Ishikawa (cell line): ENCODE measurements at regions not wholly inside any gene's neighbourhood (a gene's known extent, or its start where the extent isn't known, plus 50 kb on each side); places are given as distances from the start of the nearest gene placed in this dataset.

Experiments
- CEBPB ChIP-seq: IDR thresholded peaks from 2 replicates; pipeline ENCODE4 v1.6.1; 2012
- CREB1 ChIP-seq: IDR thresholded peaks from 2 replicates; pipeline ENCODE4 v1.6.1; 2012; ENCODE audit warnings: low read depth
- EGR1 ChIP-seq: IDR thresholded peaks from 2 replicates; pipeline ENCODE4 v1.6.1; 2012
- EP300 ChIP-seq: IDR thresholded peaks from 2 replicates; pipeline ENCODE4 v1.6.1; 2012; ENCODE audit warnings: borderline replicate concordance
- FOXM1 ChIP-seq: IDR thresholded peaks from 2 replicates; pipeline ENCODE4 v1.6.1; 2012; ENCODE audit warnings: low read depth, borderline replicate concordance
- NFIC ChIP-seq: IDR thresholded peaks from 2 replicates; pipeline ENCODE4 v1.6.1; 2012
- RAD21 ChIP-seq: IDR thresholded peaks from 2 replicates; pipeline ENCODE4 v1.6.1; 2012; ENCODE audit warnings: low read depth
- REST ChIP-seq: IDR thresholded peaks from 2 replicates; pipeline ENCODE4 v1.6.1; 2012; ENCODE audit warnings: low read depth, mild to moderate bottlenecking
- TAF1 ChIP-seq: IDR thresholded peaks from 2 replicates; pipeline ENCODE4 v1.6.1; 2012; ENCODE audit warnings: low read depth, mild to moderate bottlenecking
- TCF12 ChIP-seq: IDR thresholded peaks from 2 replicates; pipeline ENCODE4 v1.6.1; 2012; ENCODE audit warnings: low read depth
- TEAD4 ChIP-seq: IDR thresholded peaks from 2 replicates; pipeline ENCODE4 v1.6.1; 2012
- YY1 ChIP-seq: IDR thresholded peaks from 2 replicates; pipeline ENCODE4 v1.6.1; 2012; ENCODE audit warnings: low read depth
- ZBTB7A ChIP-seq: IDR thresholded peaks from 2 replicates; pipeline ENCODE4 v1.6.1; 2012; ENCODE audit warnings: low read depth
- TF ChIP-seq, protein P1 (sequence below): IDR thresholded peaks from 2 replicates; pipeline ENCODE4 v1.6.1; 2012
- TF ChIP-seq, protein P2 (sequence below): IDR thresholded peaks from 2 replicates; pipeline ENCODE4 v1.6.1; 2012

- TF ChIP-seq TAF1 (no peak), TCF12 (no peak), CREB1 (no peak), RAD21 (no peak), EGR1 (no peak), REST (no peak), EP300 (no peak), CEBPB (no peak), ZBTB7A (no peak), NFIC (no peak), TEAD4 (no peak), FOXM1 (no peak), YY1 (no peak)
- TF ChIP-seq, protein P1, sequence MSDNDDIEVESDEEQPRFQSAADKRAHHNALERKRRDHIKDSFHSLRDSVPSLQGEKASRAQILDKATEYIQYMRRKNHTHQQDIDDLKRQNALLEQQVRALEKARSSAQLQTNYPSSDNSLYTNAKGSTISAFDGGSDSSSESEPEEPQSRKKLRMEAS, result no peak
- TF ChIP-seq, protein P2, sequence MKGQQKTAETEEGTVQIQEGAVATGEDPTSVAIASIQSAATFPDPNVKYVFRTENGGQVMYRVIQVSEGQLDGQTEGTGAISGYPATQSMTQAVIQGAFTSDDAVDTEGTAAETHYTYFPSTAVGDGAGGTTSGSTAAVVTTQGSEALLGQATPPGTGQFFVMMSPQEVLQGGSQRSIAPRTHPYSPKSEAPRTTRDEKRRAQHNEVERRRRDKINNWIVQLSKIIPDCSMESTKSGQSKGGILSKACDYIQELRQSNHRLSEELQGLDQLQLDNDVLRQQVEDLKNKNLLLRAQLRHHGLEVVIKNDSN, result no peak
These were observed 259.4 kb upstream of the STXBP5 start for GRCh38 chr6:146944809-146945208.

GRCh38 chr6:146946559-146946958, 257.7 kb upstream of the STXBP5 start:
- TF ChIP-seq TAF1 (no peak), EP300 (no peak), EGR1 (no peak), TEAD4 (no peak), TCF12 (no peak), RAD21 (no peak), CEBPB (no peak), REST (no peak)
- TF ChIP-seq, protein P2, result no peak

- no peak for TF ChIP-seq FOXM1
- TF ChIP-seq ZBTB7A, result no peak
- TF ChIP-seq, protein P2, result no peak
- TF ChIP-seq, protein P1, result no peak
- no peak for TF ChIP-seq CREB1
- TF ChIP-seq EP300, result no peak
- no peak for TF ChIP-seq CEBPB
- TF ChIP-seq EGR1, result no peak
- TF ChIP-seq YY1, result no peak
- no peak for TF ChIP-seq TAF1
These were observed 255.4 kb upstream of the STXBP5 start for GRCh38 chr6:146948790-146949342.

DNA sequence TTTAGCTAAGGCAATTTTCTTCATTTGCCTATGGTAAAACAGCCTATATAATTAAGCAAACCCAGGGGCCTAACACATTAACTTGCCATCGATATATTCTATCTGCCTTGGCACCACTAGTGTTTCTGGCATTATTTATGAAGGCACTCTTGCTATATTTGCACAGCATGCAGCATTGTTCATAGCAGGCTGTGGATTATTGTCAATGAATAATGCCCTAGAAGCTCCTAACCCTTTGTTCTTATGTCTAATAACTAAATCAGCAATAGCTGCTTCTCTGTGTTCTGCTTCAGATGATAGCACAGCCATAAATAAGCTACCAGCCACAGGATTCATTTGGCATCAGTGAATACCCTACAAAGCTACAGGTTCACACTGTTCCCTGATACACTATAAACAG, 254.8 kb upstream of the STXBP5 start:
- TF ChIP-seq REST, result no peak
- no peak for TF ChIP-seq EGR1
- TF ChIP-seq CREB1, result no peak
- TF ChIP-seq TAF1, result no peak
- TF ChIP-seq ZBTB7A, result no peak
- TF ChIP-seq TEAD4, result no peak
- no peak for TF ChIP-seq TCF12
- no peak for TF ChIP-seq RAD21
- TF ChIP-seq, protein P2, result no peak
- no peak for TF ChIP-seq CEBPB
- TF ChIP-seq YY1, result no peak
- TF ChIP-seq EP300, result no peak
- TF ChIP-seq, protein P1, result no peak
- TF ChIP-seq NFIC, result no peak
- no peak for TF ChIP-seq FOXM1
